ENCODE measurements at regions not wholly inside any gene's neighbourhood (a gene's known extent, or its start where the extent isn't known, plus 50 kb on each side); places are given as distances from the start of the nearest gene placed in this dataset.

- H3K79me2 ChIP-seq (ENCODE audit: low read length) = no peaks in the 10 kb centered on the region
- H3K4me2 ChIP-seq (ENCODE audit: low read depth, low read length) = no peak overlapping the region
- no peak overlapping the region for H3K4me3 ChIP-seq (ENCODE audit: low read length)
- no peaks in the 10 kb centered on the region for H3K27me3 ChIP-seq (replicated peaks; ENCODE audit: insufficient read depth, low read length)
- H3F3A ChIP-seq (ENCODE audit: insufficient read depth, low read length) = no peaks in the 10 kb centered on the region
- no peak overlapping the region for H3K9ac ChIP-seq (ENCODE audit: low read length)
- DNase-seq = no peak
- TF ChIP-seq EZH2phosphoT487 (IDR thresholded peaks at IDR 0.05; ENCODE audit: low read length) (no peak), EZH2 (optimal IDR thresholded peaks at IDR 0.05; ENCODE audit: low read depth, low read length) (no peak)
- TF ChIP-seq, protein P1, sequence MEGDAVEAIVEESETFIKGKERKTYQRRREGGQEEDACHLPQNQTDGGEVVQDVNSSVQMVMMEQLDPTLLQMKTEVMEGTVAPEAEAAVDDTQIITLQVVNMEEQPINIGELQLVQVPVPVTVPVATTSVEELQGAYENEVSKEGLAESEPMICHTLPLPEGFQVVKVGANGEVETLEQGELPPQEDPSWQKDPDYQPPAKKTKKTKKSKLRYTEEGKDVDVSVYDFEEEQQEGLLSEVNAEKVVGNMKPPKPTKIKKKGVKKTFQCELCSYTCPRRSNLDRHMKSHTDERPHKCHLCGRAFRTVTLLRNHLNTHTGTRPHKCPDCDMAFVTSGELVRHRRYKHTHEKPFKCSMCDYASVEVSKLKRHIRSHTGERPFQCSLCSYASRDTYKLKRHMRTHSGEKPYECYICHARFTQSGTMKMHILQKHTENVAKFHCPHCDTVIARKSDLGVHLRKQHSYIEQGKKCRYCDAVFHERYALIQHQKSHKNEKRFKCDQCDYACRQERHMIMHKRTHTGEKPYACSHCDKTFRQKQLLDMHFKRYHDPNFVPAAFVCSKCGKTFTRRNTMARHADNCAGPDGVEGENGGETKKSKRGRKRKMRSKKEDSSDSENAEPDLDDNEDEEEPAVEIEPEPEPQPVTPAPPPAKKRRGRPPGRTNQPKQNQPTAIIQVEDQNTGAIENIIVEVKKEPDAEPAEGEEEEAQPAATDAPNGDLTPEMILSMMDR (IDR thresholded peaks at IDR 0.05; ENCODE audit: low read length) = no peak
- no peaks in the 10 kb centered on the region for H3K36me3 ChIP-seq (replicated peaks; ENCODE audit: insufficient read depth, low read length)
- H3K4me1 ChIP-seq (ENCODE audit: low read length) = no peaks in the 10 kb centered on the region
- H3K9me2 ChIP-seq (replicated peaks; ENCODE audit: insufficient read depth, low read length) = no peaks in the 10 kb centered on the region
- H4K20me1 ChIP-seq (ENCODE audit: insufficient read depth, low read length) = no peaks in the 10 kb centered on the region
- H2AFZ ChIP-seq (ENCODE audit: low read length) = no peak overlapping the region
- H3K27ac ChIP-seq (ENCODE audit: low read length) = no peak overlapping the region
- H3K9me3 ChIP-seq (replicated peaks; ENCODE audit: insufficient read depth, low read length) = no peaks in the 10 kb centered on the region
Measured at GRCh38 chrX:30161043-30161442, 54.3 kb upstream of the MAGEB2 start.

Measured in MM.1S (cell line).